ENCODE measurements at regions not wholly inside any gene's neighbourhood (a gene's known extent, or its start where the extent isn't known, plus 50 kb on each side); places are given as distances from the start of the nearest gene placed in this dataset.

DNA sequence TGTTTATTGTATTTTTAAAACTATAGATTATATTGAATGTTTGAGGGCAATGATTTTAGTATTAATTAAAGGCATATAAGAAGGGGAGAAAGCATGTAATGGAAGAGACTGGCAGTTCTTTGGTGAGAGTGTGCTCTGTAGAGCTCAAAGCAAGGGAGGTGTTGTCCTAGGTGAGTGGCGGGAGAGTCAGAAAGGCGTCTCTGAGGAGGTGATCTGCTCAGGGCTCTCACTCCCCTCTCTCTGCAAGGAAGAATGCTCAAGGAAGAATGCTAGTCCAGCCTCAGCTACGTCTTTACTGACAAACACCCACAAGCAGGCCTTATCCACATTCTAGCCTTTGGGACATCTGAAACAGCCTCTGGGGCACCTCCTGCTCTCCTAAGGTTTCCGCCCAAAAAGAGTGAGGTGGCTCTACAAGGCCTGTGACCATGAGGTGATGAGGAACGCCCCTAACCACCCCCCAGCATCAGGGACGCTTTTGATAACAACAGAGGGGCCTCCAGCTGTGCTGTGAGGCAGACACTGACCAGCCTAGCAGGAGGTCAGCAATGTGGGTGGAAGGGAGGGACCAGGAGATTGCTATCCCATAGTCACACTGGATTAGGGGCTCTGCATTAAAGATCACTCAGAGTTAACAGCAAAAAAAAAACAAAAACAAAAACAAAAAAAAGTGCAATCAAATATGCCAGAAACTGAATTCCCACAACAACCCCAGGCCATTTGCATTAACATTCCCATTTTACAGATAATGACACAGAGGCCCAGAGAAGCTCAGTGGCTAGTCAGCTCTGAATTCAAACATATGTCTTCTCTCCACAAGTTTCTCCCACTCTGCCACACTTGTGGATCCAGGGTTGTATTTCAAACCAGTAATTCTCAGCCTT, 202.2 kb upstream of the CTNNB1 start:
- CTCF ChIA-PET = no interaction called here
- DNase-seq (ENCODE audit: extremely low spot score) = no peak
- POLR2A ChIA-PET = no interaction called here

GRCh38 chr3:40997711-40998519, 201.4 kb upstream of the CTNNB1 start:
- no peak for DNase-seq (ENCODE audit: extremely low spot score)
- ChIA-PET CTCF (no interaction called here), POLR2A (no interaction called here)
- TF ChIP-seq, protein P1, sequence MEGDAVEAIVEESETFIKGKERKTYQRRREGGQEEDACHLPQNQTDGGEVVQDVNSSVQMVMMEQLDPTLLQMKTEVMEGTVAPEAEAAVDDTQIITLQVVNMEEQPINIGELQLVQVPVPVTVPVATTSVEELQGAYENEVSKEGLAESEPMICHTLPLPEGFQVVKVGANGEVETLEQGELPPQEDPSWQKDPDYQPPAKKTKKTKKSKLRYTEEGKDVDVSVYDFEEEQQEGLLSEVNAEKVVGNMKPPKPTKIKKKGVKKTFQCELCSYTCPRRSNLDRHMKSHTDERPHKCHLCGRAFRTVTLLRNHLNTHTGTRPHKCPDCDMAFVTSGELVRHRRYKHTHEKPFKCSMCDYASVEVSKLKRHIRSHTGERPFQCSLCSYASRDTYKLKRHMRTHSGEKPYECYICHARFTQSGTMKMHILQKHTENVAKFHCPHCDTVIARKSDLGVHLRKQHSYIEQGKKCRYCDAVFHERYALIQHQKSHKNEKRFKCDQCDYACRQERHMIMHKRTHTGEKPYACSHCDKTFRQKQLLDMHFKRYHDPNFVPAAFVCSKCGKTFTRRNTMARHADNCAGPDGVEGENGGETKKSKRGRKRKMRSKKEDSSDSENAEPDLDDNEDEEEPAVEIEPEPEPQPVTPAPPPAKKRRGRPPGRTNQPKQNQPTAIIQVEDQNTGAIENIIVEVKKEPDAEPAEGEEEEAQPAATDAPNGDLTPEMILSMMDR (IDR thresholded peaks at IDR 0.05; ENCODE audit: control extremely low read depth, extremely low read depth, low read depth, missing control alignments) = no peak

More for the DNA sequence above, 202.2 kb upstream of the CTNNB1 start:
- TF ChIP-seq, protein P1 (IDR thresholded peaks at IDR 0.05; ENCODE audit: control extremely low read depth, extremely low read depth, low read depth, missing control alignments) = no peak

DNA sequence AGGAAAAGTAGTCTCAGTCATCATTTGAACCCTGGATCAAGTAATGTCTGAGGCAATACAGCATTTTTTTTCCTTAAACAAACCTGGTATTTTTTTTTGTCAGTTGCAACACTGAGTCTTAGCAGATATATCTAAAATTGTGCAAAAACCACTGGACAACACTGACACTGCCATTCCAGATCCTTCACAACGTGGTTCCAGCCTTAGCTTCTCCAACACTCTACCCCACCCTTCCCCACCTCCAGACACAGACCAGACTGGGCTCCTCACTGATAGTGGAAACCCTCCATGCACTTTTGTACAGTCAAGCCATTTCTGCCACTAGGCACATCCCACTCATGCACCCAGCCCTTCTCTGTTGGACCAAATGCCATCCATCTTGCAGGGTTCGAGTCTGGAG, 199.6 kb upstream of the CTNNB1 start:
- ChIA-PET CTCF (no interaction called here), POLR2A (no interaction called here)
- no peak for DNase-seq (ENCODE audit: extremely low spot score)
- TF ChIP-seq, protein P1 (IDR thresholded peaks at IDR 0.05; ENCODE audit: control extremely low read depth, extremely low read depth, low read depth, missing control alignments) = no peak

- ChIA-PET POLR2A (no interaction called here), CTCF (no interaction called here)
- DNase-seq (ENCODE audit: extremely low spot score) = no peak
- TF ChIP-seq, protein P1 (IDR thresholded peaks at IDR 0.05; ENCODE audit: control extremely low read depth, extremely low read depth, low read depth, missing control alignments) = no peak
Observed at GRCh38 chr3:41000471-41000870, 198.8 kb upstream of the CTNNB1 start.

- ChIA-PET POLR2A (no interaction called here), CTCF (no interaction called here)
- TF ChIP-seq, protein P1 (IDR thresholded peaks at IDR 0.05; ENCODE audit: control extremely low read depth, extremely low read depth, low read depth, missing control alignments) = no peak
Observed at GRCh38 chr3:41001556-41001955, 197.7 kb upstream of the CTNNB1 start.

DNA sequence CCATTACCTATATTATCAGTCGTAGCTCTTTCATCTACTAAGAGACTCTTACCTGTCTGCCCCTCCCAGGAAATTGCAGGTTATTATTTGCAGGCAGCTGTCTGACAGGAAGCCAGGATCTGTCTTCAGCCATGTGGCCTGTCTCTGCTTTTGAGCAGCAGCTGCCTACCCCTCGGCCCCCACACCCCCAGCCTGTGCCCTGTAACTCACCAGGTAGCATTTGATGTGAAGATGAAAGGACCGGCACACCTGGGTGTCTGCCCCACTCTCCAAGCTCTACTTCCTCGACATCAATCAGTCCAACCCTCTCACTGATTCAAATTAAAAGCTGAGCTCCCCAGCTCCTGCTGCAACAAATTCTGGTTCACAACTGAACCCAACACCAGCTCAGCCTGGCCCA, 197.2 kb upstream of the CTNNB1 start:
- CTCF ChIA-PET = no interaction called here
- no peak for DNase-seq (ENCODE audit: extremely low spot score)
- TF ChIP-seq, protein P1 (IDR thresholded peaks at IDR 0.05; ENCODE audit: control extremely low read depth, extremely low read depth, low read depth, missing control alignments) = no peak
- POLR2A ChIA-PET = no interaction called here

More at GRCh38 chr3:41001556-41001955, 197.7 kb upstream of the CTNNB1 start:
- DNase-seq (ENCODE audit: extremely low spot score) = no peak

All from GM10248 (cell line).